Lower lobe of right lung (tissue), 2 donors: ENCODE measurements at regions not wholly inside any gene's neighbourhood (a gene's known extent, or its start where the extent isn't known, plus 50 kb on each side); places are given as distances from the start of the nearest gene placed in this dataset.

Experiments
- ATAC-seq, 2 donors: fragments of 200-7000 bp; cut with Tn5 transposase; one replicate each; pipeline ENCODE4 v1.9.1; 2020 to 2022; ENCODE audit warnings: mild to moderate bottlenecking in 2 of 2, moderate library complexity in 2 of 2
- DNase-seq: peaks from one replicate; pipeline ENCODE4 v3.0.0-alpha.2; 2020
- H3K27ac ChIP-seq: fragments of 200-600 bp; one replicate; pipeline ENCODE4 v1.8.0; 2022
- H3K27me3 ChIP-seq: fragments of 200-600 bp; one replicate; pipeline ENCODE4 v1.8.0; 2022; ENCODE audit warnings: low read depth
- H3K36me3 ChIP-seq: fragments of 200-600 bp; one replicate; pipeline ENCODE4 v1.8.0; 2022; ENCODE audit warnings: mild to moderate bottlenecking
- H3K4me1 ChIP-seq: fragments of 200-600 bp; one replicate; pipeline ENCODE4 v1.8.0; 2022
- H3K4me3 ChIP-seq: fragments of 200-600 bp; one replicate; pipeline ENCODE4 v1.8.0; 2022; ENCODE audit warnings: mild to moderate bottlenecking
- H3K9me3 ChIP-seq: fragments of 200-600 bp; one replicate; pipeline ENCODE4 v1.8.0; 2022
- CTCF ChIP-seq: fragments of 200-600 bp; IDR thresholded peaks from one replicate; pipeline ENCODE4 v1.8.0; 2022; ENCODE audit warnings: antibody characterized with exemption, mild to moderate bottlenecking
- intact Hi-C: fragments of 100-400 bp; cut with DNase I; formaldehyde crosslinking; loops from one replicate; pipeline ENCODE4 v1.11.0; 2022
- donor health status: DM: no; HTN: yes; CAD: no; lungs with severe emphysema.

DNA sequence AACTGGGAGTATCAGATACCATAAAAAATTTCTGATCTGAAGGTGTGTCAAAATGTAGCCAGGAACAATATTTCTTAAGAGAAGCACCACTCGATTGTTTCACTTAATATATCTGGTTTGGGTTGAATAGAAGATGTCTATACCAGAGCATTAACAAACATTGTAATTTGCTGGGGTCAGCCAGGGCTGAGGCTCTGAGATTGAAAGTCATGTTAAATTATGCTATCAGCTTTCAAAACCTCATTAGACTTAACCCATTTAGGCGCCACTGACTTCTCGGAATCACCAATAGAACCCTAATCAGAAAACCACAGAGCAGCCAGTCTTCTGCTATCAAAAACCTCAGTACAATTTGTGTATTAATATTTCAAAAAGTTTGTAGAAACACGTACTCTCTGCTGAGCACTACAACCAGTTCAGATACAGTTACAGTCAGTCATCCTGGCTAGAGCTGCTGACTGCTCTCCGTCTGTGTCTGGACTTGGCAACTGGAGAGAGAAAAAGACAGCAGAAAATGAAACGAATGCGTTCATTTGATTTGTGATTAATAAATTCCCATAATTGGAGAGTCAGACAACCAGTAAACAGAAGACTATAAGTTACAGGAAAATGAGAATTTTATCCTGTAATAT is 848.6 kb upstream of the PABPC4L start:
- Histone ChIP-seq H3K4me1 (no peaks in the 10 kb centered on the region), H3K9me3 (no peaks in the 10 kb centered on the region), H3K27me3 (no peaks in the 10 kb centered on the region), H3K36me3 (no peaks in the 10 kb centered on the region), H3K27ac (no peak overlapping the region), H3K4me3 (no peak overlapping the region)
- intact Hi-C loops, result no loop called here
- no peak for TF ChIP-seq CTCF
- ATAC-seq (no peak), DNase-seq (no peak)

GRCh38 chr4:135032670-135033069 is 831.1 kb upstream of the PABPC4L start:
- TF ChIP-seq CTCF, result no peak
- Histone ChIP-seq H3K27me3 (no peaks in the 10 kb centered on the region), H3K27ac (no peak overlapping the region), H3K4me3 (no peak overlapping the region), H3K4me1 (no peaks in the 10 kb centered on the region), H3K36me3 (no peaks in the 10 kb centered on the region), H3K9me3 (no peaks in the 10 kb centered on the region)
- intact Hi-C loops, result no loop called here
- no peak for DNase-seq
- ATAC-seq, result no peak

- ATAC-seq, result no peak
- TF ChIP-seq CTCF, result no peak
- H3K27me3 ChIP-seq, result no peaks in the 10 kb centered on the region
- no peaks in the 10 kb centered on the region for H3K9me3 ChIP-seq
- no peaks in the 10 kb centered on the region for H3K36me3 ChIP-seq
- no peak overlapping the region for H3K27ac ChIP-seq
- no peak overlapping the region for H3K4me3 ChIP-seq
- intact Hi-C loops, result no loop called here
- no peaks in the 10 kb centered on the region for H3K4me1 ChIP-seq
- no peak for DNase-seq
Measured at GRCh38 chr4:135015771-135016170, 814.2 kb upstream of the PABPC4L start.

DNA sequence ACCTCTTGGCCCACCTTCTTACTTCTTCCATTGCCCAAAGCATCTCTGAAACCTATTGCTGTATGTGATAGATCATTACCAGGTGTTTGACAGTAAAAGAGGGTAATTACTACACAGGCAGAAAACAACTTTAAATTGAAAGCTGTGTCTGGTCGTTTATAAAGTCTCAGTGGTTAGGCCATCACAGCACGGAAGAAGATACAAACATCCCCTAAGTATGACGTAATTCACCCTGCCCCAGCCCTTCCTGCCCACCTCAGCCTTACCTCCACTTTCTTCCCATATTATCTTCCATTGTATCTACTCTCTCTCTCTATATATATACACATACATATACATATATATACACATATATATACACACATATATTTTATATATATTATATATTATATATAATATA is 805.8 kb upstream of the PABPC4L start:
- no peaks in the 10 kb centered on the region for H3K4me1 ChIP-seq
- H3K27me3 ChIP-seq, result no peaks in the 10 kb centered on the region
- DNase-seq (no peak), ATAC-seq (no peak)
- no peaks in the 10 kb centered on the region for H3K36me3 ChIP-seq
- H3K9me3 ChIP-seq, result no peaks in the 10 kb centered on the region
- H3K4me3 ChIP-seq, result no peak overlapping the region
- TF ChIP-seq CTCF, result no peak
- no peak overlapping the region for H3K27ac ChIP-seq
- intact Hi-C loops, result no loop called here

- no peaks in the 10 kb centered on the region for H3K4me1 ChIP-seq
- intact Hi-C loops, result no loop called here
- no peaks in the 10 kb centered on the region for H3K27me3 ChIP-seq
- no peak overlapping the region for H3K4me3 ChIP-seq
- no peak for TF ChIP-seq CTCF
- H3K36me3 ChIP-seq, result no peaks in the 10 kb centered on the region
- H3K9me3 ChIP-seq, result no peaks in the 10 kb centered on the region
- ATAC-seq (no peak), DNase-seq (no peak)
- no peak overlapping the region for H3K27ac ChIP-seq
Measured at GRCh38 chr4:134999169-134999568, 797.6 kb upstream of the PABPC4L start.

DNA sequence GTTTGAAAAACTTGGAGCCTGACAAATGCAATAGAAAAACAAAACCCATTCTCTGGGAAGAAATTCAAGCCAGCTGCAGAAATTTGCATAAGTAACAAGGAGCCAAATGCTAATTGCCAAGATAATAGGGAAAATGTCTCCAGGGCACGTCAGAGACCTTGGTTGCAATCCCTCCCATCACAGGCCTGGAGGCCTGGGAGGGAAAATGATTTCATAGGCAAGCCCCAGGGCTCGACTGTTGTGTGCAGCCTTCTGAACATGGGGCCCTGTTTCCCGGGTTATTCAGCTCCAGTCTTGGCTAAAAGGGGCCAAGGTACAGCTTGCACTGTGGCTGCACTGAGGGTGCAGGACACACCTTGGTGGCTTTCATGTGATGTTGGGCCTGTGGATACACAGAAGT is 760.4 kb upstream of the PABPC4L start:
- no peak overlapping the region for H3K4me3 ChIP-seq
- ATAC-seq, result no peak
- H3K36me3 ChIP-seq, result no peaks in the 10 kb centered on the region
- intact Hi-C loops, result no loop called here
- H3K27me3 ChIP-seq, result no peaks in the 10 kb centered on the region
- H3K9me3 ChIP-seq, result peaks cover 3% of the 10 kb centered on the region
- no peak for TF ChIP-seq CTCF
- H3K4me1 ChIP-seq, result no peaks in the 10 kb centered on the region
- no peak overlapping the region for H3K27ac ChIP-seq
- DNase-seq, result no peak
